Astrocyte (in vitro differentiated cells and primary cell): ENCODE measurements at regions not wholly inside any gene's neighbourhood (a gene's known extent, or its start where the extent isn't known, plus 50 kb on each side); places are given as distances from the start of the nearest gene placed in this dataset.

Experiments used
- CTCF ChIP-seq: IDR thresholded peaks from 2 replicates; pipeline ENCODE4 v1.5.1; 2011; ENCODE audit warnings: low read depth, mild to moderate bottlenecking, inconsistent platforms, low read length, moderate library complexity; ENCODE audit not compliant: insufficient read depth
- EZH2 ChIP-seq: IDR thresholded peaks from 2 replicates; pipeline ENCODE4 v1.6.1; 2012; ENCODE audit warnings: mild to moderate bottlenecking, low read length, inconsistent platforms; ENCODE audit not compliant: insufficient read depth

GRCh38 chr10:44851881-44852280 is 59.3 kb upstream of the TMEM72 start:
- TF ChIP-seq CTCF (no peak), EZH2 (no peak)
